ENCODE measurements at regions not wholly inside any gene's neighbourhood (a gene's known extent, or its start where the extent isn't known, plus 50 kb on each side); places are given as distances from the start of the nearest gene placed in this dataset.

DNA sequence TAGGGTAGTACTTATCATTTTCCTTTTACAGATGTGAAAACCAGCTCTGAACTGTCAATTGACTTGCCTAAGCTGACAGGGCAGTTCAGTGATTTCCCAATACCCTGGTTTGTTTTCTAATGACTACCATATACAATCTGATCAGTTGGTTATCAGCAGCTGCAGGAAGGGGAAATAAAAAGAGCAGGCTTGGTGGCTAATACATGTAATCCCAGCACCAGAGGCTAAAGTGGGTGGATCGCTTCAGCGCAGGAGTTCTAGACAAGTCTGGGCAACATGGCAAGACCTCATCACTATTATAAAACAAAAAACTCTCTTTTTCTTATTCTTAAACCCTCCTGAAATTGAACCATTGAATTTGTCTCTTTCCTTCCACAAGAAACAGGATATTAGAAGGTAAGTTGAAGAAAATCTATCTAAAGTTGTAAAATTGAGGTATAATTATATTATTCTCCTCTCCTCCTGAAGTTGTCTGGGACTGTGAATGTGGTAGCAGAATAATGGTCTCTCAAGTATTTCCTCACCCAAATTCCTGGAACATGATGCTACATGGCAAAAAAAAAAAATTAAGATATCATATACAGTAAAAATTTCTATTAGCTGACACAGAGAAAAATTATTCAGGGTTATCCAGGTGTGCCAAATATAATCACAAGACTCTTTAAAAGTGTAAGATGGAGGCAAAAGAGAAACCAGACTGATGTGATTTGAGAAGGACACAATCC lies 1441.6 kb downstream of the SUCLG1 start:
- no peaks in the 10 kb centered on the region for H3K9me3 ChIP-seq (ENCODE audit: low read depth)
- TF ChIP-seq EZH2phosphoT487 (IDR thresholded peaks at IDR 0.05; ENCODE audit: insufficient read depth, low read depth) (no peak), EZH2 (IDR thresholded peaks at IDR 0.05; ENCODE audit: insufficient read depth, poor library complexity, severe bottlenecking) (no peak)
- H3K79me2 ChIP-seq (ENCODE audit: insufficient read depth) = no peaks in the 10 kb centered on the region
- WGBS, 2 experiments (ENCODE audit: low coverage in 1 of 2, low lambda C conversion rate in 2 of 2, missing lambda C conversion rate in 2 of 2) = 76 to 92% methylated on average over 2 of the region's 2 CpGs
- H3K4me3 ChIP-seq = no peak overlapping the region
- no peaks in the 10 kb centered on the region for H4K20me1 ChIP-seq (ENCODE audit: insufficient read depth)
- no peak overlapping the region for H3K27ac ChIP-seq
- in situ Hi-C loops (cut with MboI) = no loop called here
- no peaks in the 10 kb centered on the region for H3K4me1 ChIP-seq (ENCODE audit: insufficient read depth)
- no peak for DNase-seq
- no peaks in the 10 kb centered on the region for H3K27me3 ChIP-seq (replicated peaks; ENCODE audit: insufficient read depth)
- no peaks in the 10 kb centered on the region for H3K9me2 ChIP-seq (ENCODE audit: insufficient read depth)
- no peak overlapping the region for H3K4me2 ChIP-seq (ENCODE audit: unreplicated experiment)
- no peaks in the 10 kb centered on the region for H3K36me3 ChIP-seq (ENCODE audit: low read depth)
- no peak overlapping the region for H2AFZ ChIP-seq
- no peak overlapping the region for H3K9ac ChIP-seq
- no peaks in the 10 kb centered on the region for H3F3A ChIP-seq (ENCODE audit: insufficient read depth)

DNA sequence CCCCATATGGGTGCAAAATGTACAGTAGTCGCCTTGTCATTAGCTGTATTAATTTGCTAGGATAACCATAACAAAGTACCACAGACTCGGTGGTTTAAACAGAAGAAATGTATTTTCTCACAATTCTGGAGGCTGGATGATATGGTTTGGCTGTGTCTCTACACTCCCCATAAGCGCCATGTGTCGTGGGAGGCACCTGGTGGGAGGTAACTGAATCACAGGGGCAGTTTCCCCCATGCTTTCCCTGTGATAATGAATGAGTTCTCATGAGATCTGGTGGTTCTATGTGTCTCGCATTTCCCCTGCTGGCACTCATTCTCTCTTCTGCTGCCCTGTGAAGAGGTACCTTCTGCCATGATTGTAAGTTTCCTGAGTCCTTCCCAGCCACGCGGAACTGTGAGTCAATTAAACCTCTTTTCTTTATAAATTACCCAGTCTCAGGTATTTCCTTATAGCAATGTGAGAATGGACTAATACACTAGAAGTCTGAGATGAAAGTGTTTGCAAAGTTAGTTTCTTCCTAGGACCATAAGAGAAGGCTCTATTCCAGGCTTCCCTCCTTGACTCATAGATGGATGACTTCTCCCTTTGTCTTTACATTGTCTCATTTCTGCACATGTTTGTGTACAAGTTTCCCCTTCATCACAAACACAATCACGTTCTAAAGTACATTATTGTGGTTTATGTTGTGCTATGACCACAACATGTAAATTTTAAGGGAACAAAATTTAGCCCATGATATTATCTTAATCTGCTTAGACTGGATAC lies 1442.6 kb downstream of the SUCLG1 start:
- Histone ChIP-seq H3K4me3 (no peak overlapping the region), H3K4me2 (ENCODE audit: unreplicated experiment) (no peak overlapping the region), H4K20me1 (ENCODE audit: insufficient read depth) (no peaks in the 10 kb centered on the region), H3K27ac (no peak overlapping the region), H2AFZ (no peak overlapping the region), H3K79me2 (ENCODE audit: insufficient read depth) (no peaks in the 10 kb centered on the region), H3K4me1 (ENCODE audit: insufficient read depth) (no peaks in the 10 kb centered on the region), H3K27me3 (replicated peaks; ENCODE audit: insufficient read depth) (no peaks in the 10 kb centered on the region), H3K9me3 (ENCODE audit: low read depth) (no peaks in the 10 kb centered on the region), H3K9ac (no peak overlapping the region), H3K9me2 (ENCODE audit: insufficient read depth) (no peaks in the 10 kb centered on the region), H3F3A (ENCODE audit: insufficient read depth) (no peaks in the 10 kb centered on the region), H3K36me3 (ENCODE audit: low read depth) (no peaks in the 10 kb centered on the region)
- no peak for DNase-seq
- WGBS, 2 experiments (ENCODE audit: low coverage in 1 of 2, low lambda C conversion rate in 2 of 2, missing lambda C conversion rate in 2 of 2) = 34 to 38% methylated on average over 8 of the region's 8 CpGs
- in situ Hi-C loops (cut with MboI) = no loop called here
- no peak for TF ChIP-seq EZH2phosphoT487 (IDR thresholded peaks at IDR 0.05; ENCODE audit: insufficient read depth, low read depth)
- TF ChIP-seq EZH2 (IDR thresholded peaks at IDR 0.05; ENCODE audit: insufficient read depth, poor library complexity, severe bottlenecking) = no peak

DNA sequence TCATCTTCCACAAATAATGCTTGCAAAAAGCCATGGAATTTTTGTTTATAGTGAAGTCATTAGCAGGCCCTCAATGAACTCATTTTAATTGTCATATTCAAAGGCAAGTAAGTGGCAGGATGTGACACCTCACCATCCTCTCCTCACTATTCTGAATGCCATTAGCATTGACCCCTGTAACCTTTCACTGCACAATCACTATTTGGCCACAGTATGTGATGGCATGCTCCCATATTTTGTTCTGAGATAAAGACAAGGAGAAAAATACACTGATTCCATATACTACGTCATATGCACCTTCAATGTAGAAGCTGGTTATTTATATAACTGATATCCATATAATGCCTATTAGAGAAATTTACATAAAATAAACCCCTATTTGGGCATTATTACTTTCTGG lies 1443.2 kb downstream of the SUCLG1 start:
- Histone ChIP-seq H4K20me1 (ENCODE audit: insufficient read depth) (no peaks in the 10 kb centered on the region), H3F3A (ENCODE audit: insufficient read depth) (no peaks in the 10 kb centered on the region), H3K27ac (no peak overlapping the region), H3K4me2 (ENCODE audit: unreplicated experiment) (no peak overlapping the region), H3K9me3 (ENCODE audit: low read depth) (peaks cover under 1% of the 10 kb centered on the region), H3K9ac (no peak overlapping the region), H3K79me2 (ENCODE audit: insufficient read depth) (no peaks in the 10 kb centered on the region), H3K36me3 (ENCODE audit: low read depth) (no peaks in the 10 kb centered on the region), H3K4me1 (ENCODE audit: insufficient read depth) (no peaks in the 10 kb centered on the region), H3K27me3 (replicated peaks; ENCODE audit: insufficient read depth) (no peaks in the 10 kb centered on the region), H3K4me3 (no peak overlapping the region), H2AFZ (no peak overlapping the region), H3K9me2 (ENCODE audit: insufficient read depth) (no peaks in the 10 kb centered on the region)
- TF ChIP-seq EZH2phosphoT487 (IDR thresholded peaks at IDR 0.05; ENCODE audit: insufficient read depth, low read depth) (no peak), EZH2 (IDR thresholded peaks at IDR 0.05; ENCODE audit: insufficient read depth, poor library complexity, severe bottlenecking) (no peak)
- in situ Hi-C loops (cut with MboI) = no loop called here
- DNase-seq = no peak
- 63 to 76% methylated on average over 1 of the region's 1 CpG for WGBS, 2 experiments (ENCODE audit: low coverage in 1 of 2, low lambda C conversion rate in 2 of 2, missing lambda C conversion rate in 2 of 2)

DNA sequence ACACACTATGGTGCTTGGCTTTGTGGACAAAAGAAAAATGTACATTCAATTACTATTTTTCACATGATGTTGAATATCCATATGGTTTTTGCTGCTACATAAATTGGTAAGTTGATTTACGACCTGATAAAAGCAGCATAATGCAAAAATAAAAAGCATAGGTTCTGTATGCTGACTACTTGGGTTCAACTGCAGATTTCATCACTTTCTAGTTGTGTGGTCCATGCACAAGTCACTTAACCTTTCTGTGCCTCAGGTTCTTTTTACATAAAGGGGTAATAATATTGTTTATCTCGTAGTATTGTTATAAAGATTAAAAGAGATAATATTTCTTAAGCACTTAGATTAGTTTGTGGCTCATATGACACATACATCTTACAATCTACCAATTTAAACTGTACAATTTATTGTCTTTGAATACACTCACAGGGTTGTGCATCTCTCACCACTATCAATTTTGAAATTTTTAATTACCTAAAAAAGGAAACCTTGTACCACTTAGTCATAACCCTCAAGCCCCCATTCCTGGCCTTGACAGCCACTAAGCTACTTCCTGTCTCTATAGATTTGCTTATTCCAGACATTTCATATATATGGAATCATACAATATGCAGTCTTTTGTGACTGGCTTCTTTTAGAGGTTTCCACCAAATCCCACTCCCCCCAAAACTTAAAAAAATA lies 1443.9 kb downstream of the SUCLG1 start:
- 3 to 5% methylated on average over 2 of the region's 2 CpGs for WGBS, 2 experiments (ENCODE audit: low coverage in 1 of 2, low lambda C conversion rate in 2 of 2, missing lambda C conversion rate in 2 of 2)

More for the DNA sequence above, 1443.9 kb downstream of the SUCLG1 start:
- H3K9me3 ChIP-seq (ENCODE audit: low read depth) = peaks cover 4% of the 10 kb centered on the region
- no peak overlapping the region for H3K9ac ChIP-seq
- H3K27ac ChIP-seq = no peak overlapping the region
- no peaks in the 10 kb centered on the region for H3K27me3 ChIP-seq (replicated peaks; ENCODE audit: insufficient read depth)
- H3K36me3 ChIP-seq (ENCODE audit: low read depth) = no peaks in the 10 kb centered on the region
- H3K9me2 ChIP-seq (ENCODE audit: insufficient read depth) = no peaks in the 10 kb centered on the region
- H2AFZ ChIP-seq = no peak overlapping the region
- H3K4me1 ChIP-seq (ENCODE audit: insufficient read depth) = no peaks in the 10 kb centered on the region
- H4K20me1 ChIP-seq (ENCODE audit: insufficient read depth) = no peaks in the 10 kb centered on the region
- no peaks in the 10 kb centered on the region for H3F3A ChIP-seq (ENCODE audit: insufficient read depth)
- H3K79me2 ChIP-seq (ENCODE audit: insufficient read depth) = no peaks in the 10 kb centered on the region
- TF ChIP-seq EZH2phosphoT487 (IDR thresholded peaks at IDR 0.05; ENCODE audit: insufficient read depth, low read depth) (no peak), EZH2 (IDR thresholded peaks at IDR 0.05; ENCODE audit: insufficient read depth, poor library complexity, severe bottlenecking) (no peak)
- in situ Hi-C loops (cut with MboI) = no loop called here
- H3K4me3 ChIP-seq = no peak overlapping the region
- H3K4me2 ChIP-seq (ENCODE audit: unreplicated experiment) = no peak overlapping the region
- DNase-seq = no peak

Measured in GM23248 (cell line).